ENCODE measurements at regions not wholly inside any gene's neighbourhood (a gene's known extent, or its start where the extent isn't known, plus 50 kb on each side); places are given as distances from the start of the nearest gene placed in this dataset.

GRCh38 chr4:156177941-156178340 lies 224.3 kb upstream of the CTSO start:
- DNase-seq = no peak
- no peak for TF ChIP-seq CTCF (conservative IDR thresholded peaks at IDR 0.05)
- no peak overlapping the region for H3K9ac ChIP-seq (ENCODE audit: extremely low read depth, low read length, poor library complexity, severe bottlenecking)
- Mint-ChIP-seq H3K27ac (no peak overlapping the region), H3K36me3 (ENCODE audit: low read depth) (no peaks in the 10 kb centered on the region), H3K9me3 (no peaks in the 10 kb centered on the region), H3K4me1 (peaks cover 4% of the 10 kb centered on the region), H3K27me3 (ENCODE audit: insufficient read depth) (no peaks in the 10 kb centered on the region), H3K4me3 (no peak overlapping the region)
- WGBS, 2 experiments (ENCODE audit: insufficient coverage in 1 of 2, insufficient read length in 1 of 2) = 93 to 100% methylated on average over 2 of the region's 3 CpGs
- no peaks in the 10 kb centered on the region for H3K36me3 ChIP-seq (ENCODE audit: control insufficient read depth, insufficient read depth, low read length)
- no peaks in the 10 kb centered on the region for H3K4me1 ChIP-seq (ENCODE audit: control insufficient read depth, insufficient read depth, low read length)
- H3K27ac ChIP-seq (ENCODE audit: low read depth, low read length) = no peak overlapping the region
- no peak overlapping the region for H3K4me3 ChIP-seq (ENCODE audit: low read length)
- H3K27me3 ChIP-seq (ENCODE audit: control insufficient read depth, insufficient read depth, low read length, poor library complexity, severe bottlenecking) = no peaks in the 10 kb centered on the region
- no peaks in the 10 kb centered on the region for H3K9me3 ChIP-seq (ENCODE audit: control insufficient read depth, low read length)

GRCh38 chr4:156176896-156177295 lies 223.2 kb upstream of the CTSO start:
- H3K4me1 Mint-ChIP-seq = peaks cover 4% of the 10 kb centered on the region
- Histone ChIP-seq H3K36me3 (ENCODE audit: control insufficient read depth, insufficient read depth, low read length) (no peaks in the 10 kb centered on the region), H3K9ac (ENCODE audit: extremely low read depth, low read length, poor library complexity, severe bottlenecking) (no peak overlapping the region), H3K27me3 (ENCODE audit: control insufficient read depth, insufficient read depth, low read length, poor library complexity, severe bottlenecking) (no peaks in the 10 kb centered on the region), H3K27ac (ENCODE audit: low read depth, low read length) (no peak overlapping the region), H3K9me3 (ENCODE audit: control insufficient read depth, low read length) (no peaks in the 10 kb centered on the region), H3K4me3 (ENCODE audit: low read length) (no peak overlapping the region), H3K4me1 (ENCODE audit: control insufficient read depth, insufficient read depth, low read length) (no peaks in the 10 kb centered on the region)
- TF ChIP-seq CTCF (conservative IDR thresholded peaks at IDR 0.05) = no peak
- H3K4me3 Mint-ChIP-seq = no peak overlapping the region
- H3K9me3 Mint-ChIP-seq = no peaks in the 10 kb centered on the region
- WGBS, 2 experiments (ENCODE audit: insufficient coverage in 1 of 2, insufficient read length in 1 of 2) = 73% methylated on average over 3 of the region's 3 CpGs; no CpG with 5 or more reads in 1 of the 2 experiments
- no peaks in the 10 kb centered on the region for H3K27me3 Mint-ChIP-seq (ENCODE audit: insufficient read depth)
- no peaks in the 10 kb centered on the region for H3K36me3 Mint-ChIP-seq (ENCODE audit: low read depth)
- no peak overlapping the region for H3K27ac Mint-ChIP-seq
- DNase-seq = no peak

- H3K4me3 Mint-ChIP-seq = no peak overlapping the region
- no peak for TF ChIP-seq CTCF (conservative IDR thresholded peaks at IDR 0.05)
- 100% methylated on average over 1 of the region's 1 CpG for WGBS, 2 experiments (ENCODE audit: insufficient coverage in 1 of 2, insufficient read length in 1 of 2)
Measured at GRCh38 chr4:156173937-156174336, 220.3 kb upstream of the CTSO start.

More at GRCh38 chr4:156173937-156174336, 220.3 kb upstream of the CTSO start:
- no peak overlapping the region for H3K27ac Mint-ChIP-seq
- Histone ChIP-seq H3K27me3 (ENCODE audit: control insufficient read depth, insufficient read depth, low read length, poor library complexity, severe bottlenecking) (no peaks in the 10 kb centered on the region), H3K9ac (ENCODE audit: extremely low read depth, low read length, poor library complexity, severe bottlenecking) (no peak overlapping the region), H3K27ac (ENCODE audit: low read depth, low read length) (no peak overlapping the region), H3K9me3 (ENCODE audit: control insufficient read depth, low read length) (no peaks in the 10 kb centered on the region), H3K4me3 (ENCODE audit: low read length) (no peak overlapping the region), H3K36me3 (ENCODE audit: control insufficient read depth, insufficient read depth, low read length) (no peaks in the 10 kb centered on the region), H3K4me1 (ENCODE audit: control insufficient read depth, insufficient read depth, low read length) (no peaks in the 10 kb centered on the region)
- H3K9me3 Mint-ChIP-seq = no peaks in the 10 kb centered on the region
- no peaks in the 10 kb centered on the region for H3K27me3 Mint-ChIP-seq (ENCODE audit: insufficient read depth)
- H3K36me3 Mint-ChIP-seq (ENCODE audit: low read depth) = no peaks in the 10 kb centered on the region
- peaks cover 14% of the 10 kb centered on the region for H3K4me1 Mint-ChIP-seq
- no peak for DNase-seq
